CD14-positive monocyte (primary cell): ENCODE measurements at regions not wholly inside any gene's neighbourhood (a gene's known extent, or its start where the extent isn't known, plus 50 kb on each side); places are given as distances from the start of the nearest gene placed in this dataset.

Source experiments
- DNase-seq, 3 donors: peaks; one replicate each; pipeline ENCODE4 v3.0.0-alpha.2; 2011 to 2022
- H2AFZ ChIP-seq: 2 replicates; pipeline ENCODE4 v1.6.0; 2012; ENCODE audit warnings: mild to moderate bottlenecking, low read depth, low read length, inconsistent platforms; ENCODE audit not compliant: insufficient read depth, poor library complexity, severe bottlenecking
- H3K27ac ChIP-seq, 2 donors: 1 replicate in 1 of 2; 2 replicates in 1 of 2; pipeline ENCODE4 v1.5.1; 2012 to 2013; ENCODE audit warnings: low read length in 2 of 2, control low read depth in 1 of 2, inconsistent platforms in 1 of 2, low read depth in 1 of 2, mild to moderate bottlenecking in 1 of 2
- H3K27me3 ChIP-seq, 2 donors: one replicate each; pipeline versions ENCODE4 v1.6.0 to v1.6.1; 2011 to 2013; ENCODE audit warnings: low read length in 2 of 2; ENCODE audit not compliant: control insufficient read depth in 2 of 2, insufficient read depth in 2 of 2
- H3K36me3 ChIP-seq, 2 donors: replicated peaks in 1 of 2; 1 replicate in 1 of 2; 2 replicates in 1 of 2; pipeline versions ENCODE4 v1.5.1 to v1.6.1; 2012 to 2013; ENCODE audit warnings: low read length in 2 of 2, control low read depth in 1 of 2, inconsistent platforms in 1 of 2, mild to moderate bottlenecking in 1 of 2; ENCODE audit not compliant: insufficient read depth in 2 of 2, control insufficient read depth in 1 of 2
- H3K4me1 ChIP-seq, 2 donors: 1 replicate in 1 of 2; 2 replicates in 1 of 2; pipeline versions ENCODE4 v1.5.1 to v1.6.1; 2012 to 2013; ENCODE audit warnings: low read length in 2 of 2, control low read depth in 1 of 2, inconsistent platforms in 1 of 2, mild to moderate bottlenecking in 1 of 2, moderate library complexity in 1 of 2; ENCODE audit not compliant: insufficient read depth in 2 of 2, control insufficient read depth in 1 of 2
- H3K4me2 ChIP-seq: replicated peaks from 2 replicates; pipeline ENCODE3; 2012; ENCODE audit warnings: low read length, moderate library complexity, mild to moderate bottlenecking; ENCODE audit not compliant: poor library complexity, severe bottlenecking; ENCODE audit errors: extremely low read depth
- H3K4me3 ChIP-seq, 3 experiments: fragments of 200-600 bp in 1 of 3; sonication (generic) in 1 of 3; replicated peaks in 1 of 3; 1 replicate in 2 of 3; 2 replicates in 1 of 3; pipeline ENCODE4 v1.5.1; 2011 to 2013; ENCODE audit warnings: low read length in 3 of 3, mild to moderate bottlenecking in 3 of 3, control low read depth in 2 of 3, low read depth in 2 of 3, inconsistent platforms in 1 of 3, moderate library complexity in 1 of 3
- H3K79me2 ChIP-seq: 2 replicates; pipeline ENCODE4 v1.6.0; 2012; ENCODE audit warnings: mild to moderate bottlenecking, control low read depth, inconsistent platforms, low read length, moderate library complexity; ENCODE audit not compliant: insufficient read depth
- H3K9ac ChIP-seq: 2 replicates; pipeline ENCODE4 v1.6.0; 2017; ENCODE audit warnings: low read length, mild to moderate bottlenecking; ENCODE audit not compliant: insufficient read depth, poor library complexity, severe bottlenecking
- H3K9me3 ChIP-seq, 2 donors: replicated peaks in 1 of 2; 1 replicate in 1 of 2; 2 replicates in 1 of 2; pipeline versions ENCODE4 v1.5.1 to v1.6.1; 2012 to 2013; ENCODE audit warnings: low read length in 2 of 2, control low read depth in 1 of 2; ENCODE audit not compliant: control insufficient read depth in 1 of 2, insufficient read depth in 1 of 2
- H4K20me1 ChIP-seq: 2 replicates; pipeline ENCODE4 v1.6.0; 2012; ENCODE audit warnings: mild to moderate bottlenecking, low read length, control low read depth, moderate library complexity; ENCODE audit not compliant: insufficient read depth
- H3K27ac Mint-ChIP-seq, 7 donors: one replicate each; pipeline ENCODE4 v1.8.0; 2020; ENCODE audit warnings: mild to moderate bottlenecking in 7 of 7, mixed read lengths in 7 of 7, moderate library complexity in 6 of 7, inconsistent platforms in 2 of 7
- H3K27me3 Mint-ChIP-seq, 3 donors: one replicate each; pipeline ENCODE4 v1.8.0; 2021 to 2022; ENCODE audit warnings: low read depth in 3 of 3, mild to moderate bottlenecking in 3 of 3, mixed read lengths in 3 of 3, moderate library complexity in 3 of 3, inconsistent platforms in 1 of 3
- H3K36me3 Mint-ChIP-seq, 2 donors: one replicate each; pipeline ENCODE4 v1.8.0; 2020; ENCODE audit warnings: mixed read lengths in 2 of 2, inconsistent platforms in 1 of 2, mild to moderate bottlenecking in 1 of 2
- H3K4me1 Mint-ChIP-seq: one replicate; pipeline ENCODE4 v1.8.0; 2020; ENCODE audit warnings: mild to moderate bottlenecking, mixed read lengths
- H3K4me3 Mint-ChIP-seq, 2 donors: one replicate each; pipeline ENCODE4 v1.8.0; 2020; ENCODE audit warnings: mild to moderate bottlenecking in 2 of 2, mixed read lengths in 2 of 2, moderate library complexity in 1 of 2
- H3K9me3 Mint-ChIP-seq, 7 donors: one replicate each; pipeline ENCODE4 v1.8.0; 2020 to 2022; ENCODE audit warnings: mixed read lengths in 7 of 7, mild to moderate bottlenecking in 6 of 7, moderate library complexity in 6 of 7, inconsistent platforms in 2 of 7
- CTCF ChIP-seq: fragments of 200-600 bp; IDR thresholded peaks from one replicate; pipeline ENCODE4 v1.8.0; 2022; ENCODE audit warnings: antibody characterized with exemption, mild to moderate bottlenecking
- WGBS: methylation state at CpG from one replicate; pipeline ENCODE4 v1.1.5; 2013; ENCODE audit warnings: missing lambda C conversion rate; ENCODE audit not compliant: insufficient coverage; 5-methylcytosine and 5-hydroxymethylcytosine counted together
- intact Hi-C, 2 donors: fragments of 100-400 bp; cut with micrococcal nuclease; formaldehyde crosslinking; loops; one replicate each; pipeline versions ENCODE4 v1.15.0 to v1.15.1; 2023

GRCh38 chr13:87131611-87132010 is 539.6 kb upstream of the SLITRK5 start:
- no peaks in the 10 kb centered on the region for H3K4me1 Mint-ChIP-seq
- H3K9me3 ChIP-seq: no peaks in the 10 kb centered on the region
- no peak for DNase-seq
- H3K4me3 ChIP-seq: no peak overlapping the region
- no peaks in the 10 kb centered on the region for H3K36me3 ChIP-seq
- TF ChIP-seq CTCF: no peak
- H3K9ac ChIP-seq: no peak overlapping the region
- H4K20me1 ChIP-seq: no peaks in the 10 kb centered on the region
- H3K27ac ChIP-seq: no peak overlapping the region
- no peak overlapping the region for H3K27ac Mint-ChIP-seq
- H3K79me2 ChIP-seq: no peaks in the 10 kb centered on the region
- H3K4me2 ChIP-seq: no peak overlapping the region
- intact Hi-C loops: no loop called here
- no peaks in the 10 kb centered on the region for H3K27me3 ChIP-seq
- H2AFZ ChIP-seq: no peak overlapping the region
- H3K4me1 ChIP-seq: no peaks in the 10 kb centered on the region
- H3K36me3 Mint-ChIP-seq: no peaks in the 10 kb centered on the region
- no CpG with 5 or more reads among the region's 2 CpGs for WGBS
- peaks cover 0 to 6% (median 1%) of the 10 kb centered on the region in 7 donors for H3K9me3 Mint-ChIP-seq
- H3K27me3 Mint-ChIP-seq: peaks cover 0 to 2% (median 0%) of the 10 kb centered on the region in 3 donors
- no peak overlapping the region for H3K4me3 Mint-ChIP-seq

- Histone ChIP-seq H3K9me3 (no peaks in the 10 kb centered on the region), H3K27ac (no peak overlapping the region), H3K36me3 (no peaks in the 10 kb centered on the region), H3K9ac (no peak overlapping the region), H3K4me1 (no peaks in the 10 kb centered on the region), H3K79me2 (no peaks in the 10 kb centered on the region), H2AFZ (no peak overlapping the region), H4K20me1 (no peaks in the 10 kb centered on the region), H3K4me2 (no peak overlapping the region), H3K4me3 (no peak overlapping the region), H3K27me3 (no peaks in the 10 kb centered on the region)
- intact Hi-C loops: no loop called here
- H3K4me3 Mint-ChIP-seq: no peak overlapping the region
- no peak for DNase-seq
- peaks cover 0 to 4% (median 0%) of the 10 kb centered on the region in 7 donors for H3K9me3 Mint-ChIP-seq
- no peaks in the 10 kb centered on the region for H3K4me1 Mint-ChIP-seq
- peak overlapping the region in 1 of 7 donors; percentile 61 for H3K27ac Mint-ChIP-seq
- 96% methylated on average over 3 of the region's 3 CpGs for WGBS
- no peak for TF ChIP-seq CTCF
- no peaks in the 10 kb centered on the region for H3K36me3 Mint-ChIP-seq
- peaks cover 0 to 2% (median 0%) of the 10 kb centered on the region in 3 donors for H3K27me3 Mint-ChIP-seq
Measured at GRCh38 chr13:87138866-87139265, 532.3 kb upstream of the SLITRK5 start.
